ENCODE measurements at regions not wholly inside any gene's neighbourhood (a gene's known extent, or its start where the extent isn't known, plus 50 kb on each side); places are given as distances from the start of the nearest gene placed in this dataset.

DNA sequence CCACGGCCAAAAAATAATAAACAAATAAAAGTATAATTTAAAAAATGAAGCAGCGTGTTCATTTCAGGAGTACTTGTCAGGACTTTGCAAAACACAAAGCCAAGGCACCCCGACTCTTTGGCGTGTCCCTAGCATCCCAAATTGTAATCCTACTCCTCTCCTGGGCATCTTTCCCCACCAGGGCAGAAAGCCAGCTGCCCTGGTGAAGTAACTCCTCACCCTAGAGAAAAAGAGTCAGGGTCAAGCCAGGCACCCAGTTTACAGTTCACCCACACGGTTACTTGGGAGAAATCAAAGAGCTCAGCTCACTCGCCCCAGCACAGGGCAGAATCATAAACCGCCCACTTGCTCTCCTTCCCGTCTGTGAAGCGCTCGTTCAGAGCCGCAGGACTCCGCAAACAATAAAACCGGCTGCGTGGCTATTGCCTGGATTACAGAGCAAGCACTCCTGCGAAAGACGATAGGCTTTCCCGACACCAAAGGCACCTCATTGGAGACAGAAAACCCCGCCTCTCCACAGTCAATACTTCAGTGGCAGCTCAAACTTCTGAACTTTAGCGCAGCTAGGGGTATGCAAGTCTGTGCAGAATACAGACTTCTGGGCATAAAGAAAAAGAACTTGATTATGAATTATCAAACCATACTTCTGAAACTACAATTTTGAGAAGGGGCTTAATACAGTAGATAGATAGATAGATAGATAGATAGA, 73.0 kb upstream of the NHSL1 start (continued):
- peak; percentile 82; the same call in 1 of the 2 replicates for TF ChIP-seq ZNF430 (CRISPR knock-in tag; IDR thresholded peaks at IDR 0.05)
- TF ChIP-seq, protein P1, sequence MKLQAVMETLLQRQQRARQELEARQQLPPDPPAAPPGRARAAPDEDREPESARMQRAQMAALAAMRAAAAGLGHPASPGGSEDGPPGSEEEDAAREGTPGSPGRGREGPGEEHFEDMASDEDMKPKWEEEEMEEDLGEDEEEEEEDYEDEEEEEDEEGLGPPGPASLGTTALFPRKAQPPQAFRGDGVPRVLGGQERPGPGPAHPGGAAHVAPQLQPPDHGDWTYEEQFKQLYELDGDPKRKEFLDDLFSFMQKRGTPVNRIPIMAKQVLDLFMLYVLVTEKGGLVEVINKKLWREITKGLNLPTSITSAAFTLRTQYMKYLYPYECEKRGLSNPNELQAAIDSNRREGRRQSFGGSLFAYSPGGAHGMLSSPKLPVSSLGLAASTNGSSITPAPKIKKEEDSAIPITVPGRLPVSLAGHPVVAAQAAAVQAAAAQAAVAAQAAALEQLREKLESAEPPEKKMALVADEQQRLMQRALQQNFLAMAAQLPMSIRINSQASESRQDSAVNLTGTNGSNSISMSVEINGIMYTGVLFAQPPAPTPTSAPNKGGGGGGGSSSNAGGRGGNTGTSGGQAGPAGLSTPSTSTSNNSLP (IDR thresholded peaks at IDR 0.05; ENCODE audit: low read depth, low read length), result peak; percentile 81; the same call in 1 of the 2 replicates
- 0 out of 2 replicates have a peak, but pooled peaks have one; percentile 76 for TF ChIP-seq ZNF234 (CRISPR knock-in tag; conservative IDR thresholded peaks at IDR 0.05)
- TF ChIP-seq ZNF788 (CRISPR knock-in tag; IDR thresholded peaks at IDR 0.05; ENCODE audit: borderline replicate concordance), result peak; percentile 64; the same call in 1 of the 2 replicates
- TF ChIP-seq CCDC6 (CRISPR knock-in tag; IDR thresholded peaks at IDR 0.05), result peak; percentile 69; the same call in 1 of the 2 replicates
- TF ChIP-seq, protein P2, sequence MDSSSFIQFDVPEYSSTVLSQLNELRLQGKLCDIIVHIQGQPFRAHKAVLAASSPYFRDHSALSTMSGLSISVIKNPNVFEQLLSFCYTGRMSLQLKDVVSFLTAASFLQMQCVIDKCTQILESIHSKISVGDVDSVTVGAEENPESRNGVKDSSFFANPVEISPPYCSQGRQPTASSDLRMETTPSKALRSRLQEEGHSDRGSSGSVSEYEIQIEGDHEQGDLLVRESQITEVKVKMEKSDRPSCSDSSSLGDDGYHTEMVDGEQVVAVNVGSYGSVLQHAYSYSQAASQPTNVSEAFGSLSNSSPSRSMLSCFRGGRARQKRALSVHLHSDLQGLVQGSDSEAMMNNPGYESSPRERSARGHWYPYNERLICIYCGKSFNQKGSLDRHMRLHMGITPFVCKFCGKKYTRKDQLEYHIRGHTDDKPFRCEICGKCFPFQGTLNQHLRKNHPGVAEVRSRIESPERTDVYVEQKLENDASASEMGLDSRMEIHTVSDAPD (CRISPR knock-in tag; IDR thresholded peaks at IDR 0.05), result 0 out of 2 replicates have a peak, but pooled peaks have one; percentile 73
- TF ChIP-seq ZNF879 (CRISPR knock-in tag; IDR thresholded peaks at IDR 0.05), result no peak
- TF ChIP-seq SRSF4 (IDR thresholded peaks at IDR 0.05; ENCODE audit: low read depth, low read length, poor library complexity, severe bottlenecking), result no peak
- 0 out of 2 replicates have a peak, but pooled peaks have one; percentile 36 for TF ChIP-seq POLR2AphosphoS2 (IDR thresholded peaks at IDR 0.05; ENCODE audit: low read depth, low read length)
- TF ChIP-seq POLR2A (IDR thresholded peaks at IDR 0.05; ENCODE audit: insufficient read depth in 1 of 2, low read depth in 2 of 2, low read length in 2 of 2), result peak; percentile 93 to 98
- TF ChIP-seq ZFP62 (CRISPR knock-in tag; IDR thresholded peaks at IDR 0.05), result no peak
- TF ChIP-seq KLF6 (CRISPR knock-in tag; IDR thresholded peaks at IDR 0.05), result peak; percentile 93
- TF ChIP-seq, protein P3, sequence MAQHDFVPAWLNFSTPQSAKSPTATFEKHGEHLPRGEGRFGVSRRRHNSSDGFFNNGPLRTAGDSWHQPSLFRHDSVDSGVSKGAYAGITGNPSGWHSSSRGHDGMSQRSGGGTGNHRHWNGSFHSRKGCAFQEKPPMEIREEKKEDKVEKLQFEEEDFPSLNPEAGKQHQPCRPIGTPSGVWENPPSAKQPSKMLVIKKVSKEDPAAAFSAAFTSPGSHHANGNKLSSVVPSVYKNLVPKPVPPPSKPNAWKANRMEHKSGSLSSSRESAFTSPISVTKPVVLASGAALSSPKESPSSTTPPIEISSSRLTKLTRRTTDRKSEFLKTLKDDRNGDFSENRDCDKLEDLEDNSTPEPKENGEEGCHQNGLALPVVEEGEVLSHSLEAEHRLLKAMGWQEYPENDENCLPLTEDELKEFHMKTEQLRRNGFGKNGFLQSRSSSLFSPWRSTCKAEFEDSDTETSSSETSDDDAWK (CRISPR knock-in tag; IDR thresholded peaks at IDR 0.05), result no peak
- TF ChIP-seq, protein P4, sequence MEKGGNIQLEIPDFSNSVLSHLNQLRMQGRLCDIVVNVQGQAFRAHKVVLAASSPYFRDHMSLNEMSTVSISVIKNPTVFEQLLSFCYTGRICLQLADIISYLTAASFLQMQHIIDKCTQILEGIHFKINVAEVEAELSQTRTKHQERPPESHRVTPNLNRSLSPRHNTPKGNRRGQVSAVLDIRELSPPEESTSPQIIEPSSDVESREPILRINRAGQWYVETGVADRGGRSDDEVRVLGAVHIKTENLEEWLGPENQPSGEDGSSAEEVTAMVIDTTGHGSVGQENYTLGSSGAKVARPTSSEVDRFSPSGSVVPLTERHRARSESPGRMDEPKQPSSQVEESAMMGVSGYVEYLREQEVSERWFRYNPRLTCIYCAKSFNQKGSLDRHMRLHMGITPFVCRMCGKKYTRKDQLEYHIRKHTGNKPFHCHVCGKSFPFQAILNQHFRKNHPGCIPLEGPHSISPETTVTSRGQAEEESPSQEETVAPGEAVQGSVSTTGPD (CRISPR knock-in tag; IDR thresholded peaks at IDR 0.05), result no peak
- peak; percentile 81 for TF ChIP-seq FOXA3 (CRISPR knock-in tag; IDR thresholded peaks at IDR 0.05)
- TF ChIP-seq, protein P5, sequence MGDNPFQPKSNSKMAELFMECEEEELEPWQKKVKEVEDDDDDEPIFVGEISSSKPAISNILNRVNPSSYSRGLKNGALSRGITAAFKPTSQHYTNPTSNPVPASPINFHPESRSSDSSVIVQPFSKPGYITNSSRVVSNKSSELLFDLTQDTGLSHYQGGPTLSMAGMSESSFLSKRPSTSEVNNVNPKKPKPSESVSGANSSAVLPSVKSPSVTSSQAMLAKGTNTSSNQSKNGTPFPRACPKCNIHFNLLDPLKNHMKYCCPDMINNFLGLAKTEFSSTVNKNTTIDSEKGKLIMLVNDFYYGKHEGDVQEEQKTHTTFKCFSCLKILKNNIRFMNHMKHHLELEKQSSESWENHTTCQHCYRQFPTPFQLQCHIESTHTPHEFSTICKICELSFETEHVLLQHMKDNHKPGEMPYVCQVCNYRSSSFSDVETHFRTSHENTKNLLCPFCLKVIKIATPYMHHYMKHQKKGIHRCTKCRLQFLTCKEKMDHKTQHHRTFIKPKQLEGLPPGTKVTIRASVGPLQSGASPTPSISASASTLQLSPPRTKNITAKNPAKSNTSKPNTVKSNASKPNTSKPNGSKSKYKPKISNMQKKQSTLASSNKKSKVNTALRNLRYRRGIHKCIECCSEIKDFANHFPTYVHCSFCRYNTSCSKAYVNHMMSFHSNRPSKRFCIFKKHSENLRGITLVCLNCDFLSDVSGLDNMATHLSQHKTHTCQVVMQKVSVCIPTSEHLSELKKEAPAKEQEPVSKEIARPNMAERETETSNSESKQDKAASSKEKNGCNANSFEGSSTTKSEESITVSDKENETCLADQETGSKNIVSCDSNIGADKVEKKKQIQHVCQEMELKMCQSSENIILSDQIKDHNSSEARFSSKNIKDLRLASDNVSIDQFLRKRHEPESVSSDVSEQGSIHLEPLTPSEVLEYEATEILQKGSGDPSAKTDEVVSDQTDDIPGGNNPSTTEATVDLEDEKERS (CRISPR knock-in tag; IDR thresholded peaks at IDR 0.05), result no peak
- no peak for TF ChIP-seq ZNF570 (CRISPR knock-in tag; IDR thresholded peaks at IDR 0.05; ENCODE audit: borderline replicate concordance)
- no peak for TF ChIP-seq IKZF1 (IDR thresholded peaks at IDR 0.05)
- TF ChIP-seq LCORL (IDR thresholded peaks at IDR 0.05), result no peak
- TF ChIP-seq LCORL (CRISPR knock-in tag; IDR thresholded peaks at IDR 0.05), result no peak; the same call in 1 of the 2 replicates
- no peak for TF ChIP-seq HCFC1 (IDR thresholded peaks at IDR 0.05; ENCODE audit: low read depth, low read length)
